ACC112 (cell line): ENCODE measurements at regions not wholly inside any gene's neighbourhood (a gene's known extent, or its start where the extent isn't known, plus 50 kb on each side); places are given as distances from the start of the nearest gene placed in this dataset.

ENCODE experiments used
- H2AFZ ChIP-seq: fragments of 200-600 bp; sonication (generic); one replicate; pipeline ENCODE4 v1.6.0; 2017; ENCODE audit warnings: antibody characterized with exemption, low read length; ENCODE audit not compliant: unreplicated experiment
- H3K27ac ChIP-seq: fragments of 200-600 bp; sonication (generic); 2 replicates; pipeline ENCODE4 v1.5.1; 2014; ENCODE audit warnings: low read depth, mild to moderate bottlenecking, antibody characterized with exemption, low read length, moderate library complexity
- H3K27me3 ChIP-seq: fragments of 200-600 bp; sonication (generic); 2 replicates; pipeline ENCODE4 v1.6.1; 2014; ENCODE audit warnings: mild to moderate bottlenecking, antibody characterized with exemption, low read length, moderate library complexity, mixed read lengths; ENCODE audit not compliant: insufficient read depth
- H3K36me3 ChIP-seq: fragments of 200-600 bp; sonication (generic); 2 replicates; pipeline ENCODE4 v1.6.1; 2016; ENCODE audit warnings: mild to moderate bottlenecking, antibody characterized with exemption, low read length, moderate library complexity, mixed read lengths; ENCODE audit not compliant: insufficient read depth
- H3K4me1 ChIP-seq: fragments of 200-600 bp; sonication (generic); one replicate; pipeline ENCODE4 v1.6.1; 2016; ENCODE audit warnings: low read length, mixed read lengths; ENCODE audit not compliant: insufficient read depth, unreplicated experiment, control insufficient read depth
- H3K4me3 ChIP-seq: fragments of 200-600 bp; sonication (generic); 2 replicates; pipeline ENCODE4 v1.5.1; 2014; ENCODE audit warnings: mild to moderate bottlenecking, low read depth, low read length
- H3K79me2 ChIP-seq: fragments of 200-600 bp; sonication (generic); one replicate; pipeline ENCODE4 v1.6.0; 2016; ENCODE audit warnings: low read length; ENCODE audit not compliant: control insufficient read depth, unreplicated experiment, insufficient read depth

- H3K4me3 ChIP-seq = no peak overlapping the region
- no peaks in the 10 kb centered on the region for H3K36me3 ChIP-seq
- no peak overlapping the region for H2AFZ ChIP-seq
- no peaks in the 10 kb centered on the region for H3K79me2 ChIP-seq
- no peaks in the 10 kb centered on the region for H3K4me1 ChIP-seq
- H3K27ac ChIP-seq = no peak overlapping the region
- no peaks in the 10 kb centered on the region for H3K27me3 ChIP-seq
Observed at GRCh38 chr2:139911160-139911559, 1131.0 kb upstream of the NXPH2 start.

GRCh38 chr2:139909136-139909535, 1128.9 kb upstream of the NXPH2 start:
- H3K79me2 ChIP-seq = no peaks in the 10 kb centered on the region
- no peak overlapping the region for H3K4me3 ChIP-seq
- no peak overlapping the region for H3K27ac ChIP-seq
- H3K27me3 ChIP-seq = no peaks in the 10 kb centered on the region
- no peaks in the 10 kb centered on the region for H3K36me3 ChIP-seq
- H3K4me1 ChIP-seq = no peaks in the 10 kb centered on the region
- no peak overlapping the region for H2AFZ ChIP-seq

DNA sequence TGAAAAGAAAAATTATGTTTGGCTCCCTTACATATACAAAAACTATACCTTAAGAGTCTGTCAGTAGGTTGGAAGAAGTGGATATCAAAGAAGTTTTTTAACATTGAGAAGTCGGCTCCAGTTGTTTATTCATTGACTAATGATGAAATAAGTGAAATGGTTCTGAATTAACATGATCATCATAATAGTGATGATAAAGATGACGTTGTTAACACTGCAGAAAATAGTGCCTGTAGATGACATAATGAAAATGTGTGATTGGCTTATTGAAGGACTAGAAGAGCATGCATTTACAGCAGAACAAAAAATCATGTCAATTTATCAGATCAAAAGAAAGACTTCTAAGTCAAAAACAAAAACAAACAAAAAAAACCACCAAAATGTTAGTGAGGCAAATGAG, 1125.4 kb upstream of the NXPH2 start:
- no peaks in the 10 kb centered on the region for H3K36me3 ChIP-seq
- H3K79me2 ChIP-seq = no peaks in the 10 kb centered on the region
- H3K4me3 ChIP-seq = no peak overlapping the region
- no peaks in the 10 kb centered on the region for H3K27me3 ChIP-seq
- H3K27ac ChIP-seq = no peak overlapping the region
- H2AFZ ChIP-seq = no peak overlapping the region
- H3K4me1 ChIP-seq = no peaks in the 10 kb centered on the region

GRCh38 chr2:139891636-139892035, 1111.4 kb upstream of the NXPH2 start:
- Histone ChIP-seq H3K4me3 (no peak overlapping the region), H3K4me1 (no peaks in the 10 kb centered on the region), H3K27ac (no peak overlapping the region), H3K27me3 (no peaks in the 10 kb centered on the region), H3K36me3 (no peaks in the 10 kb centered on the region), H3K79me2 (no peaks in the 10 kb centered on the region), H2AFZ (no peak overlapping the region)

- no peaks in the 10 kb centered on the region for H3K79me2 ChIP-seq
- no peak overlapping the region for H3K27ac ChIP-seq
- H3K27me3 ChIP-seq = no peaks in the 10 kb centered on the region
- no peak overlapping the region for H3K4me3 ChIP-seq
- H3K36me3 ChIP-seq = no peaks in the 10 kb centered on the region
- no peak overlapping the region for H2AFZ ChIP-seq
- H3K4me1 ChIP-seq = no peaks in the 10 kb centered on the region
Observed at GRCh38 chr2:139885921-139886498, 1105.8 kb upstream of the NXPH2 start.

DNA sequence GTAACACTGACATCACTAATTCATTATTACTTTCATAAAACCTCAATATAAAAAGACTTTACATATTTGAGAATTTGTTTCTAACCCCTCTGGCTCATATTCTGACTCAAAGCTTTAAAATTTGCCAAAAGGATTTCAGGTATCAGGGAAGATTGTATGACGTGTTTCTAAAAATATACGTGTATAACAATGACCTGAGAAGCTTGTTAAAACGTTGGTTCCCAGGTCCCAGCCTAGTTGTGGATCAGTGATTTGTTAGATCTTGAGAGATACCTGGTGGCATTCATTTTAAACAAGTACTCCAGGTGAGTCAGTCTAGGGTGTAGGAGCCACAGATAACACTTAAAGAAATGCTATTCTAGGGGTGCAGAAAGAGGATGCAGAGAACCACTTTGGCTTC, 1096.8 kb upstream of the NXPH2 start:
- Histone ChIP-seq H3K4me1 (no peaks in the 10 kb centered on the region), H2AFZ (no peak overlapping the region), H3K36me3 (no peaks in the 10 kb centered on the region), H3K27ac (no peak overlapping the region), H3K27me3 (no peaks in the 10 kb centered on the region), H3K79me2 (no peaks in the 10 kb centered on the region), H3K4me3 (no peak overlapping the region)

- no peak overlapping the region for H3K27ac ChIP-seq
- H3K36me3 ChIP-seq = no peaks in the 10 kb centered on the region
- no peaks in the 10 kb centered on the region for H3K79me2 ChIP-seq
- no peaks in the 10 kb centered on the region for H3K4me1 ChIP-seq
- H2AFZ ChIP-seq = no peak overlapping the region
- no peaks in the 10 kb centered on the region for H3K27me3 ChIP-seq
- H3K4me3 ChIP-seq = no peak overlapping the region
Observed at GRCh38 chr2:139876321-139876720, 1096.1 kb upstream of the NXPH2 start.

DNA sequence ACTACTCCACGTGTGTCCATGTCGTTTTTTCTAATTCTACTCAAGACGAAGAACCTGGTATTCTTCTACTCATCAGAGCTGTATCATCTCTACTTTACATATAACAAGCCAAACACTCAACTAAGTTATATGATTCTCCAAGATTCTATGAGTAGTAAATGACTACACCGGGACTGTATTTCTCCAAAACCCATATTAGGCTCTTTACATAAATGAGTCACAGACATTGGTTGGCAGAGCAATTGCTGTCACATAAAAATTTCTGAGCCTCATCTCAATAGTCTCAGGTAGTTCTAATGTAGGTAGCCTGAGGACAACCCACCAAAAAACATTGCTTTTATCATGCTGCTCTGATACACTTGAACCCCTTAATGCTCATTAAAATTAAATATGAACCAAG, 1092.3 kb upstream of the NXPH2 start:
- Histone ChIP-seq H3K27me3 (no peaks in the 10 kb centered on the region), H3K79me2 (no peaks in the 10 kb centered on the region), H3K27ac (no peak overlapping the region), H3K4me3 (no peak overlapping the region), H3K36me3 (no peaks in the 10 kb centered on the region), H2AFZ (no peak overlapping the region), H3K4me1 (no peaks in the 10 kb centered on the region)

DNA sequence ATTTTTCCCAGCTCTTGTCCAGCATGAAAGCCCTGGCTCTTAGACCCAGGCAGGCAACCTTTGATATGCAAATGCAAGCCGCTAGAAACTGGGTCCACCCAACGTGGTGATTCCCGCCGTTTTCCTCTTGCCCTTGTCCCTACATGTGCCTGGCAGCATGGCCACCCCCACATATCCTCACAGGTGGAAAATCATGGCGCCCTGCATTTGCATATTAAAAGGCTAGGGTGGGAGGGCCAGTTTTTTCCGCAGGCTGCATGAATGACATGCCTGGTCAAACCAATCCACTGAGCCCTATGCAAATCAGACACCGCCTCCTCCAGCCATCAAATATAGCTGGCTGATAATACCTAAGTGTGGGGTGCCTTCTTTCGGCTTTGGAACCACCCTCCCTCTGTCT, 1091.8 kb upstream of the NXPH2 start:
- no peak overlapping the region for H2AFZ ChIP-seq
- no peaks in the 10 kb centered on the region for H3K36me3 ChIP-seq
- H3K27me3 ChIP-seq = no peaks in the 10 kb centered on the region
- H3K79me2 ChIP-seq = no peaks in the 10 kb centered on the region
- H3K27ac ChIP-seq = no peak overlapping the region
- H3K4me1 ChIP-seq = no peaks in the 10 kb centered on the region
- no peak overlapping the region for H3K4me3 ChIP-seq

DNA sequence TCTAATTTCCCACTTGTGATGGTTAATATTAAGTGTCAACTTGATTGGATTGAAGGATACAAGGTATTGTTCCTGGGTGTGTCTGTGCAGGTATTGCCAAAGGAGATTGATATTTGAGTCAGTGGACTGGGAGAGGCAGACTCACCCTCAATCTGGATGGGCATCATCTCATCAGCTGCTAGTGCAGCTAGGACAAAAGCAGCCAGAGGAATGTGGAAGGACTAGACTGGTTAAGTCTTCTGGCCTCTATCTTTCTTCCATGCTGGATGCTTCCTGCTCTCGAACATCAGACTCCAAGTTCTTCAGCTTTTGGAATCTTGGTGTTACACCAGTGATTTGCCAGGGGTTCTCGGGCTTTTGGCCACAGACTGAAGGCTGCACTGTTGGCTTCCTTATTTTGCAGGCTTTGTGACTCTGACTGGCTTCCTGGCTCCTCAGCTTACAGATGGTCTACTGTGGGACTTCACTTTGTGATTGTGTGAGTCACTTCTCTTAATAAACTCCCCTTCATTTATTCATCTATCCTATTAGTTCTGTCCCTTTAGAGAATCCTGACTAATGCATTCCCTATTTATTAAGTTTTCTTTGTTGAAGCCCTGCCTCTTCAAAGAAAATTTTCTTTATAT, 1087.5 kb upstream of the NXPH2 start:
- Histone ChIP-seq H3K36me3 (no peaks in the 10 kb centered on the region), H2AFZ (no peak overlapping the region), H3K27me3 (no peaks in the 10 kb centered on the region), H3K4me1 (no peaks in the 10 kb centered on the region), H3K27ac (no peak overlapping the region), H3K79me2 (no peaks in the 10 kb centered on the region), H3K4me3 (no peak overlapping the region)

- Histone ChIP-seq H3K27ac (no peak overlapping the region), H3K4me1 (no peaks in the 10 kb centered on the region), H2AFZ (no peak overlapping the region), H3K27me3 (no peaks in the 10 kb centered on the region), H3K36me3 (no peaks in the 10 kb centered on the region), H3K4me3 (no peak overlapping the region), H3K79me2 (no peaks in the 10 kb centered on the region)
Observed at GRCh38 chr2:139864821-139865302, 1084.7 kb upstream of the NXPH2 start.
